Osteoblast (primary cell): ENCODE measurements at regions not wholly inside any gene's neighbourhood (a gene's known extent, or its start where the extent isn't known, plus 50 kb on each side); places are given as distances from the start of the nearest gene placed in this dataset.

Experiments
- DNase-seq: peaks from one replicate; pipeline ENCODE4 v3.0.0; 2011; ENCODE audit warnings: low spot score, mixed read lengths; ENCODE audit not compliant: insufficient read length; ENCODE audit errors: missing footprints
- H2AFZ ChIP-seq: 2 replicates; pipeline ENCODE4 v1.6.0; 2011; ENCODE audit warnings: mild to moderate bottlenecking, low read length
- H3K27ac ChIP-seq: 2 replicates; pipeline ENCODE4 v1.5.1; 2011; ENCODE audit warnings: mild to moderate bottlenecking, low read depth, low read length, moderate library complexity
- H3K27me3 ChIP-seq: 2 replicates; pipeline ENCODE4 v1.6.0; 2012; ENCODE audit warnings: mild to moderate bottlenecking, control low read depth, inconsistent platforms, low read length, moderate library complexity; ENCODE audit not compliant: insufficient read depth
- H3K36me3 ChIP-seq: 2 replicates; pipeline ENCODE4 v1.5.1; 2011; ENCODE audit warnings: mild to moderate bottlenecking, low read length, control low read depth, moderate library complexity; ENCODE audit not compliant: insufficient read depth
- H3K4me1 ChIP-seq: 2 replicates; pipeline ENCODE4 v1.5.1; 2011; ENCODE audit warnings: mild to moderate bottlenecking, low read length, control low read depth, moderate library complexity; ENCODE audit not compliant: insufficient read depth
- H3K4me2 ChIP-seq: 2 replicates; pipeline ENCODE4 v1.6.0; 2011; ENCODE audit warnings: mild to moderate bottlenecking, low read length; ENCODE audit not compliant: insufficient read depth
- H3K4me3 ChIP-seq: fragments of 200-600 bp; sonication (generic); 3 replicates; pipeline ENCODE4 v1.5.1; 2012; ENCODE audit warnings: mild to moderate bottlenecking, low read length, inconsistent platforms; ENCODE audit not compliant: insufficient read depth
- H3K79me2 ChIP-seq: 2 replicates; pipeline ENCODE4 v1.6.0; 2012; ENCODE audit warnings: mild to moderate bottlenecking, low read length, control low read depth, inconsistent platforms; ENCODE audit not compliant: insufficient read depth
- H3K9me3 ChIP-seq: 2 replicates; pipeline ENCODE4 v1.5.1; 2011; ENCODE audit warnings: low read depth, low read length, control low read depth
- H4K20me1 ChIP-seq: 2 replicates; pipeline ENCODE4 v1.6.0; 2012; ENCODE audit warnings: mild to moderate bottlenecking, low read length, control low read depth; ENCODE audit not compliant: insufficient read depth
- CTCF ChIP-seq: IDR thresholded peaks from 2 replicates; pipeline ENCODE4 v1.5.1; 2011; ENCODE audit warnings: mild to moderate bottlenecking, low read depth, low read length, moderate library complexity; ENCODE audit errors: extremely low read depth

DNA sequence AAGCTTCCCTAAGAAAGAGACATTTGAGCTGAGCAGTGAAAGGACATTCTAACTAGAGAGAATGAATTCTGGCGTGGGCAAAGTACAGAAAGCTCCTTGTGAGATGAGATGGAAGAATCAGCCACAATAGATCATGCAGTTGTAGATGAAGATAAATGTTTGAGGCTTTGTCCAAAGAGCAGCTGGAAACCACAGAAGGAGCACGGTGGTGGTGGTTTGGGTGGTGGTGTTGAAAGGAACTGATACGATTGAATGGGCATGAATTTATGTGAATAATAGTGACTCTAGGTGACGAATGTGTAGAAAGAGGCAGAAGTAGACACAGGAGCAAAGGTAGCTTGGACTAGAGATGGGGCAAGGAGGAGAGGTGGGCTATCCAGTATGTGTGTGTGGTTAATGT lies 260.5 kb upstream of the TMTC1 start:
- H2AFZ ChIP-seq = no peak overlapping the region
- H4K20me1 ChIP-seq = no peaks in the 10 kb centered on the region
- no peak for DNase-seq
- H3K4me1 ChIP-seq = peaks cover 31% of the 10 kb centered on the region
- H3K27me3 ChIP-seq = no peaks in the 10 kb centered on the region
- H3K9me3 ChIP-seq = no peaks in the 10 kb centered on the region
- H3K79me2 ChIP-seq = no peaks in the 10 kb centered on the region
- no peak overlapping the region for H3K27ac ChIP-seq
- H3K36me3 ChIP-seq = no peaks in the 10 kb centered on the region
- no peak for TF ChIP-seq CTCF
- H3K4me2 ChIP-seq = no peak overlapping the region
- no peak overlapping the region for H3K4me3 ChIP-seq

DNA sequence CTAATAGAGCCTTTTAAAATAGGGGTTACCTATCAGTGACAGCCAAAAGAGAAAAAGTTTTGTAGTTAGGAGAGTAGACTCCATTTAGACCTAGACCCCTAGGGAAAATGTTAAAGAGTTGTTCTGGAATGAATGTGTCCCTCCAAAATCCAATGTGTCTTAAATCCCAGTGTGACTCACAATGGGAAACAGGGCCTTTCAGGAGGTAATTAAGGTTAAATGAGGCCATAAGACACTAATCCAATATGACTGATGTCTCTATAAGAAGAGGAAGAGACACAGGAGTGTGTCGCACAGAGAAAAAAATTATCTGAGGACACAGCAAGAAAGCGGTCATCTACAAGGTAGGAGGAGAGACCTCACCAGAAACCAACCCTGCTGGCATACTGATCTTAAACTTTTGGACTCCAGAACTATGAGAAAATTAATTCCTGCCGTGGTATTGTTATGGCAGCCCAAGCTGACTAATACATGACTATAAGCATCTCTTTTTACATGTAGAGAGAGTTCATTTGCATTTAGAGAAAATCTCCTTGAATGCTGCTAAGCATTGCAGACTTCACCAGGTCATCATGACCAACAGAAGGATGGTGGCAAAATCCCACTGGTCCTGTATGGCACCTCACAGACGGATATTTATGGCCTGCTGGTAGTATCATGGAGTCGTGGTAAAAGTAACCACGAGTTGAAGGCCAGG lies 259.6 kb upstream of the TMTC1 start:
- DNase-seq = no peak
- no peak for TF ChIP-seq CTCF
- no peaks in the 10 kb centered on the region for H3K79me2 ChIP-seq
- H3K27me3 ChIP-seq = no peaks in the 10 kb centered on the region
- peak overlapping the region; percentile 74 for H2AFZ ChIP-seq
- no peaks in the 10 kb centered on the region for H4K20me1 ChIP-seq
- H3K27ac ChIP-seq = no peak overlapping the region
- peaks cover 28% of the 10 kb centered on the region for H3K4me1 ChIP-seq
- no peak overlapping the region for H3K4me2 ChIP-seq
- H3K36me3 ChIP-seq = no peaks in the 10 kb centered on the region
- no peaks in the 10 kb centered on the region for H3K9me3 ChIP-seq
- no peak overlapping the region for H3K4me3 ChIP-seq

GRCh38 chr12:30041096-30041495 lies 257.4 kb upstream of the TMTC1 start:
- no peaks in the 10 kb centered on the region for H4K20me1 ChIP-seq
- no peak overlapping the region for H3K4me2 ChIP-seq
- no peak for DNase-seq
- peak overlapping the region; percentile 25 for H2AFZ ChIP-seq
- H3K27ac ChIP-seq = no peak overlapping the region
- H3K36me3 ChIP-seq = no peaks in the 10 kb centered on the region
- no peaks in the 10 kb centered on the region for H3K79me2 ChIP-seq
- TF ChIP-seq CTCF = no peak
- H3K27me3 ChIP-seq = no peaks in the 10 kb centered on the region
- H3K4me3 ChIP-seq = no peak overlapping the region
- H3K9me3 ChIP-seq = no peaks in the 10 kb centered on the region
- H3K4me1 ChIP-seq = peaks cover 8% of the 10 kb centered on the region

DNA sequence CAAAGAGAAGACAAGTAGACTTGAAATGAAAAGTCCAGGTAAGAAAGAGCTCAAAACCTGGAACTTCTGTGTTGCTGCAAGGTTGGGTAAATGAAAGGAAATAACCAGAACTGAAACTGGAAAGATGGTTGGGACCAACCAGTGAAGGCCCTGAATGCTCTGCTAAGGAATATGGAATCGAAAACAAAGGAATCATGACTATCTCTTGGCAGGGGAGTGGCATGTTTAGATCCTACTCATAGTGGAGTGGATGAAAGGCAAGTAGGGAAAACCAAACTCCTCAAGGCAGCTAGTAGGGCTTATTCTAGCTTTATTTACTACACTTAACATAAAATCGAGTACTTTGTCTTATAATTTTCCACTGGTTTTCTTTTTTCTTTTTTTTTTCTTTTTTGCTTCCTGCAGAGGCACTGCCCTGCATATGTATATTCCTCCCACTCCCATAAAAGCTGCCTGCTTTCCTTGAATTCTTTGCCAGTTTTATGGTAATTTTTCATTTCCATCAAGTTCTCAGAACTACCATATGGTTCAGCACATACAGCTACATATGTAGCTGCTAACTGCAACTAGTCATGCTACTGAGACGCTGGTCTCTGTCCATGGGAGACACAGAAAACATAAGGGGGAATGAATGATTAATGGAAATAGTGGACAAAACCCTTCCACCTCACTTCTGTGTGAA lies 247.1 kb upstream of the TMTC1 start:
- Histone ChIP-seq H3K36me3 (no peaks in the 10 kb centered on the region), H2AFZ (no peak overlapping the region), H3K4me2 (no peak overlapping the region), H3K9me3 (no peaks in the 10 kb centered on the region), H3K4me3 (no peak overlapping the region), H3K79me2 (no peaks in the 10 kb centered on the region), H3K27ac (no peak overlapping the region), H3K27me3 (no peaks in the 10 kb centered on the region), H4K20me1 (no peaks in the 10 kb centered on the region), H3K4me1 (peaks cover 14% of the 10 kb centered on the region)
- TF ChIP-seq CTCF = no peak
- DNase-seq = no peak
